ENCODE measurements at regions not wholly inside any gene's neighbourhood (a gene's known extent, or its start where the extent isn't known, plus 50 kb on each side); places are given as distances from the start of the nearest gene placed in this dataset.

GRCh38 chr2:133635131-133635530 lies 66.9 kb upstream of the NCKAP5 start:
- H2AFZ ChIP-seq (ENCODE audit: low read depth, low read length, poor library complexity, severe bottlenecking) = no peak overlapping the region
- ChIA-PET POLR2A (no interaction called here), RAD21 (ENCODE audit: low non-redundant PET in 1 of 2, low total read pairs in 2 of 2, uncharacterized antibody in 2 of 2, unreplicated experiment in 2 of 2) (no interaction called here), CTCF (no interaction called here)
- no peak overlapping the region for H3K4me2 ChIP-seq (ENCODE audit: low read length)
- intact Hi-C loops (cut with micrococcal nuclease) = no loop called here
- H3K36me3 ChIP-seq (ENCODE audit: control insufficient read depth in 1 of 2, insufficient read depth in 2 of 2, low read length in 2 of 2) = no peaks in the 10 kb centered on the region
- H3K9me3 ChIP-seq (ENCODE audit: control insufficient read depth in 1 of 2, insufficient read depth in 1 of 2, low read depth in 1 of 2, low read length in 2 of 2) = no peaks in the 10 kb centered on the region
- H3K27me3 ChIP-seq (ENCODE audit: insufficient read depth, low read length) = no peaks in the 10 kb centered on the region
- TF ChIP-seq ZFX (IDR thresholded peaks at IDR 0.05) (no peak), POLR2A (IDR thresholded peaks at IDR 0.05; ENCODE audit: borderline replicate concordance, extremely low read depth, insufficient read depth, insufficient read length) (no peak), POLR2AphosphoS5 (IDR thresholded peaks at IDR 0.05; ENCODE audit: low read depth, low read length) (no peak), SRF (IDR thresholded peaks at IDR 0.05; ENCODE audit: low read depth) (no peak), SIN3A (IDR thresholded peaks at IDR 0.05; ENCODE audit: low read depth) (no peak), SP1 (IDR thresholded peaks at IDR 0.05; ENCODE audit: low read depth) (no peak), REST (IDR thresholded peaks at IDR 0.05; ENCODE audit: low read depth) (no peak), CTCF (IDR thresholded peaks at IDR 0.05 in 2 of 3, conservative IDR thresholded peaks at IDR 0.05 in 1 of 3; ENCODE audit: borderline replicate concordance in 1 of 3, insufficient read depth in 1 of 3, low read depth in 2 of 3, low read length in 2 of 3) (no peak), EGR1 (IDR thresholded peaks at IDR 0.05; ENCODE audit: low read depth) (no peak), EZH2phosphoT487 (IDR thresholded peaks at IDR 0.05; ENCODE audit: borderline replicate concordance) (no peak), TCF7L2 (IDR thresholded peaks at IDR 0.05; ENCODE audit: borderline replicate concordance, extremely low read depth, insufficient read depth, insufficient read length) (no peak), CEBPB (IDR thresholded peaks at IDR 0.05; ENCODE audit: low read depth) (no peak), FOSL1 (IDR thresholded peaks at IDR 0.05; ENCODE audit: low read depth) (no peak), JUND (IDR thresholded peaks at IDR 0.05) (no peak), YY1 (IDR thresholded peaks at IDR 0.05; ENCODE audit: extremely low read depth, insufficient replicate concordance, low read depth, low read length) (no peak), CBX3 (IDR thresholded peaks at IDR 0.05; ENCODE audit: low read depth) (no peak), ATF3 (IDR thresholded peaks at IDR 0.05) (no peak), ZBTB33 (IDR thresholded peaks at IDR 0.05; ENCODE audit: extremely low read depth, insufficient replicate concordance, low read length) (no peak), RAD21 (IDR thresholded peaks at IDR 0.05; ENCODE audit: low read depth) (no peak)
- no TSS peak for BruUV-seq (replicated peaks)
- no peak overlapping the region for H3K4me3 ChIP-seq (replicated peaks in 1 of 2; ENCODE audit: low read depth in 1 of 2, low read length in 2 of 2)
- H3K79me2 ChIP-seq (ENCODE audit: insufficient read depth, low read length) = no peaks in the 10 kb centered on the region
- ATAC-seq (no peak), DNase-seq (ENCODE audit: low read depth, low spot score) (no peak)
- H3K27ac ChIP-seq (ENCODE audit: low read depth, low read length) = no peak overlapping the region
- H3K9ac ChIP-seq (ENCODE audit: low read length) = no peak overlapping the region
- H3K4me1 ChIP-seq (ENCODE audit: control insufficient read depth in 1 of 2, insufficient read depth in 2 of 2, low read length in 2 of 2) = no peaks in the 10 kb centered on the region
- H3K9me2 ChIP-seq (ENCODE audit: insufficient read depth) = no peaks in the 10 kb centered on the region
- H4K20me1 ChIP-seq (ENCODE audit: insufficient read depth) = no peaks in the 10 kb centered on the region
